OCI-LY1 (cell line): ENCODE measurements at regions not wholly inside any gene's neighbourhood (a gene's known extent, or its start where the extent isn't known, plus 50 kb on each side); places are given as distances from the start of the nearest gene placed in this dataset.

Experiments
- H2AFZ ChIP-seq: fragments of 200-600 bp; sonication (generic), shearing (Covaris generic); 2 replicates; pipeline ENCODE4 v1.6.0; 2014; ENCODE audit warnings: antibody characterized with exemption, mild to moderate bottlenecking, low read length
- H3F3A ChIP-seq: fragments of 200-600 bp; sonication (generic), shearing (Covaris generic); 2 replicates; pipeline ENCODE4 v1.6.0; 2014; ENCODE audit warnings: mild to moderate bottlenecking, antibody characterized with exemption, low read length, moderate library complexity; ENCODE audit not compliant: insufficient read depth
- H3K27ac ChIP-seq: fragments of 200-600 bp; sonication (generic); 2 replicates; pipeline ENCODE4 v1.5.1; 2014; ENCODE audit warnings: low read length, mixed run types, mild to moderate bottlenecking, low read depth; ENCODE audit not compliant: poor library complexity, severe bottlenecking
- H3K27me3 ChIP-seq: fragments of 200-600 bp; sonication (generic); 2 replicates; pipeline ENCODE4 v1.6.0; 2014; ENCODE audit warnings: antibody characterized with exemption, mild to moderate bottlenecking, low read length, moderate library complexity; ENCODE audit not compliant: insufficient read depth
- H3K36me3 ChIP-seq: fragments of 200-600 bp; sonication (generic); 2 replicates; pipeline ENCODE4 v1.6.1; 2014; ENCODE audit warnings: mild to moderate bottlenecking, antibody characterized with exemption, low read length, moderate library complexity, mixed read lengths; ENCODE audit not compliant: insufficient read depth
- H3K4me1 ChIP-seq: fragments of 200-600 bp; sonication (generic); 2 replicates; pipeline ENCODE4 v1.5.1; 2014; ENCODE audit warnings: mild to moderate bottlenecking, low read length, moderate library complexity; ENCODE audit not compliant: insufficient read depth, severe bottlenecking
- H3K4me2 ChIP-seq: fragments of 200-600 bp; sonication (generic), shearing (Covaris generic); 2 replicates; pipeline ENCODE4 v1.6.1; 2014; ENCODE audit warnings: low read length
- H3K4me3 ChIP-seq: fragments of 200-600 bp; sonication (generic); 2 replicates; pipeline ENCODE4 v1.5.1; 2014; ENCODE audit warnings: low read length, low read depth, mild to moderate bottlenecking, mixed read lengths; ENCODE audit not compliant: poor library complexity, severe bottlenecking
- H3K79me2 ChIP-seq: fragments of 200-600 bp; shearing (Covaris generic); 2 replicates; pipeline ENCODE4 v1.6.1; 2016; ENCODE audit warnings: mixed run types, low read length, mixed read lengths; ENCODE audit not compliant: insufficient read depth
- H3K9ac ChIP-seq: fragments of 200-600 bp; sonication (generic), shearing (Covaris generic); 2 replicates; pipeline ENCODE4 v1.6.1; 2014; ENCODE audit warnings: mild to moderate bottlenecking, low read length, mixed read lengths
- H3K9me2 ChIP-seq: fragments of 200-600 bp; sonication (generic), shearing (Covaris generic); 2 replicates; pipeline ENCODE4 v1.6.1; 2014; ENCODE audit warnings: low read depth, mild to moderate bottlenecking, low read length, mixed read lengths
- H3K9me3 ChIP-seq: fragments of 200-600 bp; shearing (Covaris generic); 2 replicates; pipeline ENCODE4 v1.6.1; 2014; ENCODE audit warnings: low read length, mixed read lengths
- H4K20me1 ChIP-seq: fragments of 200-600 bp; sonication (generic), shearing (Covaris generic); 2 replicates; pipeline ENCODE4 v1.6.0; 2016; ENCODE audit warnings: mild to moderate bottlenecking, low read length; ENCODE audit not compliant: insufficient read depth
- CTCF ChIP-seq: fragments of 200-600 bp; sonication (generic), shearing (Covaris generic); IDR thresholded peaks from 2 replicates; pipeline ENCODE4 v1.5.1; 2017; ENCODE audit warnings: mild to moderate bottlenecking, antibody characterized with exemption, low read length, moderate library complexity, mixed read lengths
- EZH2 ChIP-seq: fragments of 200-600 bp; sonication (generic), shearing (Covaris generic); IDR thresholded peaks from 2 replicates; pipeline ENCODE4 v1.8.0; 2017; ENCODE audit warnings: borderline replicate concordance, mixed run types, mild to moderate bottlenecking, antibody characterized with exemption, low read length, moderate library complexity, mixed read lengths

GRCh38 chr3:5388091-5388490, 200.6 kb downstream of the EDEM1 start:
- H3K9ac ChIP-seq, result no peak overlapping the region
- no peak overlapping the region for H3K27ac ChIP-seq
- H3K4me3 ChIP-seq, result no peak overlapping the region
- no peak overlapping the region for H3K4me2 ChIP-seq
- no peak overlapping the region for H2AFZ ChIP-seq
- H3F3A ChIP-seq, result no peaks in the 10 kb centered on the region
- H3K36me3 ChIP-seq, result no peaks in the 10 kb centered on the region
- no peaks in the 10 kb centered on the region for H3K79me2 ChIP-seq
- TF ChIP-seq EZH2 (no peak), CTCF (no peak)
- no peaks in the 10 kb centered on the region for H4K20me1 ChIP-seq
- H3K27me3 ChIP-seq, result no peaks in the 10 kb centered on the region
- no peaks in the 10 kb centered on the region for H3K9me3 ChIP-seq
- H3K9me2 ChIP-seq, result no peaks in the 10 kb centered on the region
- H3K4me1 ChIP-seq, result peaks cover 20% of the 10 kb centered on the region

GRCh38 chr3:5389057-5389456, 201.6 kb downstream of the EDEM1 start:
- Histone ChIP-seq H2AFZ (no peak overlapping the region), H3K36me3 (no peaks in the 10 kb centered on the region), H3K79me2 (no peaks in the 10 kb centered on the region), H3K4me2 (no peak overlapping the region), H4K20me1 (no peaks in the 10 kb centered on the region), H3K9me2 (no peaks in the 10 kb centered on the region), H3K27me3 (no peaks in the 10 kb centered on the region), H3K9ac (no peak overlapping the region), H3F3A (no peaks in the 10 kb centered on the region), H3K4me3 (no peak overlapping the region), H3K9me3 (no peaks in the 10 kb centered on the region), H3K27ac (no peak overlapping the region), H3K4me1 (peaks cover 20% of the 10 kb centered on the region)
- TF ChIP-seq EZH2 (no peak), CTCF (no peak)

DNA sequence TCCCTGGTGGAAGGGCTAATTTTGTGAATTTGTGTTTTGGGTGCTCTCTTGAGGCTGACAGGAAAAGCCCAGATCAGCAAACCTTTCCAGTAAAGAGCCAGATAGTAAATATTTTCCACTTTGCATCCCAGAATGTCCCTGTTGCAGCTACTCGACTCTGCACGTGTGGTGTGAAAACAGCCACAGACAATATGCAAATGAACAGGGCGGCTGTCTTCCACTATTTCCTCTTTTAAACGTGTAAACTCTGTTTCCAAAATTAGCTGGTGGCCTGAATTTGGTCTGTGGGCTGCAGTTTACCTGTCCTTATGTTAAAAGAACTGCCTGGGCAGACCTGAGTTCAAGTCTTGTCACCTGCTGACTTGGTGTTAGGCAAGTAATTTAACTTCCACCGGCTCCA, 202.7 kb downstream of the EDEM1 start:
- Histone ChIP-seq H3K4me1 (peaks cover 20% of the 10 kb centered on the region), H3K79me2 (no peaks in the 10 kb centered on the region), H3K27me3 (no peaks in the 10 kb centered on the region), H3K36me3 (no peaks in the 10 kb centered on the region), H3K4me2 (no peak overlapping the region), H3K4me3 (no peak overlapping the region), H3K9me3 (no peaks in the 10 kb centered on the region), H3K9me2 (no peaks in the 10 kb centered on the region), H3K27ac (no peak overlapping the region), H4K20me1 (no peaks in the 10 kb centered on the region), H3K9ac (no peak overlapping the region), H3F3A (no peaks in the 10 kb centered on the region), H2AFZ (no peak overlapping the region)
- TF ChIP-seq CTCF (no peak), EZH2 (no peak)
